Gastroesophageal sphincter (tissue), 3 donors: ENCODE measurements at regions not wholly inside any gene's neighbourhood (a gene's known extent, or its start where the extent isn't known, plus 50 kb on each side); places are given as distances from the start of the nearest gene placed in this dataset.

ENCODE experiments used
- CTCF ChIP-seq, 4 experiments: fragments of 200-600 bp in 2 of 4; fragments of 450-650 bp in 2 of 4; sonication (generic) in 1 of 4; IDR thresholded peaks; one replicate each; pipeline ENCODE4 v1.5.1; 2017 to 2019; ENCODE audit warnings: antibody characterized with exemption in 4 of 4, mild to moderate bottlenecking in 2 of 4, moderate library complexity in 2 of 4
- POLR2A ChIP-seq, 2 donors: fragments of 450-650 bp; IDR thresholded peaks; one replicate each; pipeline ENCODE4 v1.6.1; 2017; ENCODE audit warnings: antibody characterized with exemption in 2 of 2, mild to moderate bottlenecking in 2 of 2, moderate library complexity in 1 of 2
- POLR2AphosphoS5 ChIP-seq: sonication (generic); formaldehyde crosslinking; IDR thresholded peaks from one replicate; pipeline ENCODE4 v1.6.1; 2017; ENCODE audit warnings: antibody characterized with exemption

- no peak for TF ChIP-seq CTCF (IDR thresholded peaks at IDR 0.05)
- no peak for TF ChIP-seq POLR2A (IDR thresholded peaks at IDR 0.05)
- TF ChIP-seq POLR2AphosphoS5: no peak
These were observed 478.8 kb downstream of the CD83 start for GRCh38 chr6:14596410-14596809.
